ENCODE measurements at regions not wholly inside any gene's neighbourhood (a gene's known extent, or its start where the extent isn't known, plus 50 kb on each side); places are given as distances from the start of the nearest gene placed in this dataset.

GRCh38 chr1:47514229-47514628, 76.4 kb downstream of the FOXD2 start:
- no peak for TF ChIP-seq POLR2A (IDR thresholded peaks at IDR 0.05)
- TF ChIP-seq, protein P1, sequence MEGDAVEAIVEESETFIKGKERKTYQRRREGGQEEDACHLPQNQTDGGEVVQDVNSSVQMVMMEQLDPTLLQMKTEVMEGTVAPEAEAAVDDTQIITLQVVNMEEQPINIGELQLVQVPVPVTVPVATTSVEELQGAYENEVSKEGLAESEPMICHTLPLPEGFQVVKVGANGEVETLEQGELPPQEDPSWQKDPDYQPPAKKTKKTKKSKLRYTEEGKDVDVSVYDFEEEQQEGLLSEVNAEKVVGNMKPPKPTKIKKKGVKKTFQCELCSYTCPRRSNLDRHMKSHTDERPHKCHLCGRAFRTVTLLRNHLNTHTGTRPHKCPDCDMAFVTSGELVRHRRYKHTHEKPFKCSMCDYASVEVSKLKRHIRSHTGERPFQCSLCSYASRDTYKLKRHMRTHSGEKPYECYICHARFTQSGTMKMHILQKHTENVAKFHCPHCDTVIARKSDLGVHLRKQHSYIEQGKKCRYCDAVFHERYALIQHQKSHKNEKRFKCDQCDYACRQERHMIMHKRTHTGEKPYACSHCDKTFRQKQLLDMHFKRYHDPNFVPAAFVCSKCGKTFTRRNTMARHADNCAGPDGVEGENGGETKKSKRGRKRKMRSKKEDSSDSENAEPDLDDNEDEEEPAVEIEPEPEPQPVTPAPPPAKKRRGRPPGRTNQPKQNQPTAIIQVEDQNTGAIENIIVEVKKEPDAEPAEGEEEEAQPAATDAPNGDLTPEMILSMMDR (IDR thresholded peaks at IDR 0.05) = no peak

Measured in uterus (tissue), 2 donors.